ENCODE measurements at regions not wholly inside any gene's neighbourhood (a gene's known extent, or its start where the extent isn't known, plus 50 kb on each side); places are given as distances from the start of the nearest gene placed in this dataset.

- DNase-seq (ENCODE audit: low read depth) = no peak
- TF ChIP-seq CTCF (IDR thresholded peaks at IDR 0.05; ENCODE audit: insufficient read depth, low read depth, low read length, missing control alignments) = no peak
- no peak overlapping the region for H3K4me3 ChIP-seq (ENCODE audit: low read depth, low read length)
Observed at GRCh38 chr4:125430086-125430485, 115.3 kb downstream of the FAT4 start.

GRCh38 chr4:125432078-125432477 lies 117.3 kb downstream of the FAT4 start:
- no peak overlapping the region for H3K4me3 ChIP-seq (ENCODE audit: low read depth, low read length)
- no peak for TF ChIP-seq CTCF (IDR thresholded peaks at IDR 0.05; ENCODE audit: insufficient read depth, low read depth, low read length, missing control alignments)
- no peak for DNase-seq (ENCODE audit: low read depth)

- no peak overlapping the region for H3K4me3 ChIP-seq (ENCODE audit: low read depth, low read length)
- DNase-seq (ENCODE audit: low read depth) = no peak
Observed at GRCh38 chr4:125433453-125433852, 118.7 kb downstream of the FAT4 start.

GRCh38 chr4:125434136-125434535 lies 119.4 kb downstream of the FAT4 start:
- TF ChIP-seq CTCF (IDR thresholded peaks at IDR 0.05; ENCODE audit: insufficient read depth, low read depth, low read length, missing control alignments) = no peak
- no peak for DNase-seq (ENCODE audit: low read depth)

More at GRCh38 chr4:125433453-125433852, 118.7 kb downstream of the FAT4 start:
- no peak for TF ChIP-seq CTCF (IDR thresholded peaks at IDR 0.05; ENCODE audit: insufficient read depth, low read depth, low read length, missing control alignments)

GRCh38 chr4:125440814-125441213 lies 126.1 kb downstream of the FAT4 start:
- no peak for DNase-seq (ENCODE audit: low read depth)
- no peak for TF ChIP-seq CTCF (IDR thresholded peaks at IDR 0.05; ENCODE audit: insufficient read depth, low read depth, low read length, missing control alignments)
- H3K4me3 ChIP-seq (ENCODE audit: low read depth, low read length) = no peak overlapping the region

More at GRCh38 chr4:125434136-125434535, 119.4 kb downstream of the FAT4 start:
- H3K4me3 ChIP-seq (ENCODE audit: low read depth, low read length) = no peak overlapping the region

- no peak for TF ChIP-seq CTCF (IDR thresholded peaks at IDR 0.05; ENCODE audit: insufficient read depth, low read depth, low read length, missing control alignments)
- DNase-seq (ENCODE audit: low read depth) = no peak
- no peak overlapping the region for H3K4me3 ChIP-seq (ENCODE audit: low read depth, low read length)
Observed at GRCh38 chr4:125444166-125444565, 129.4 kb downstream of the FAT4 start.

GRCh38 chr4:125445525-125445924 lies 130.8 kb downstream of the FAT4 start:
- no peak overlapping the region for H3K4me3 ChIP-seq (ENCODE audit: low read depth, low read length)
- DNase-seq (ENCODE audit: low read depth) = no peak
- no peak for TF ChIP-seq CTCF (IDR thresholded peaks at IDR 0.05; ENCODE audit: insufficient read depth, low read depth, low read length, missing control alignments)

All from GM12865 (cell line).